ENCODE measurements at regions not wholly inside any gene's neighbourhood (a gene's known extent, or its start where the extent isn't known, plus 50 kb on each side); places are given as distances from the start of the nearest gene placed in this dataset.
A peak's percentile ranks its signal among the peaks of the same experiment; 100 is the strongest.

DNA sequence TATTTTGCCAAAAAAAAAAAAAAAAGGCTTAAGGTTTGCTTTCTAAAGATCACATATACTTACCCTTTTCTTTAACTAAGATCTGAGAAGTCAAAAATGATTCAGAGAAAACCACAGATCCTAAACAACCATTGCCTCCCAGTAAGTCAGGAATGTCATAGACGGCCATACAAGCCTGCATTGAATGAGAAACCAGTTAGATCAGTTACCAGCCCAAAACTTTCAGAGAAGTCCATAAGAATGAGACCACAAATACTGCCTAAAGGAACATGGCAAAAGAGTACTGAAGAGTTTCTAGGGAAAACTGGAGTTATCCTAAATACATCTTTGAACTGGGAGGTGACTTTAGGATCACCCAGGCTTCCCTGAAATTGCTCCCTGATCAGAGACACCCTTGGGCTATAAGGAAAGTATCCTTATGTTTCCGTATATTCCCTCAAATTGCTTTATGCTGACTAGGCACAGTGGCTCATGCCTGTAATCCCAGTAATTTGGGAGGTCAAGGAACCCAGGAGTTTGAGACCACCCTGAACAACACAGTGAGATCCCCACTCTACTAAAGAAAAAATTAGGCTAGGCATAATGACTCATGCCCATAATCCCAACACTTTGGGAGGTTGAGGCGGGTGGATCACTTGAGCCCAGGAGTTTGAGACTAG is 79.4 kb upstream of the SLC4A11 start:
- TF ChIP-seq, protein P1, sequence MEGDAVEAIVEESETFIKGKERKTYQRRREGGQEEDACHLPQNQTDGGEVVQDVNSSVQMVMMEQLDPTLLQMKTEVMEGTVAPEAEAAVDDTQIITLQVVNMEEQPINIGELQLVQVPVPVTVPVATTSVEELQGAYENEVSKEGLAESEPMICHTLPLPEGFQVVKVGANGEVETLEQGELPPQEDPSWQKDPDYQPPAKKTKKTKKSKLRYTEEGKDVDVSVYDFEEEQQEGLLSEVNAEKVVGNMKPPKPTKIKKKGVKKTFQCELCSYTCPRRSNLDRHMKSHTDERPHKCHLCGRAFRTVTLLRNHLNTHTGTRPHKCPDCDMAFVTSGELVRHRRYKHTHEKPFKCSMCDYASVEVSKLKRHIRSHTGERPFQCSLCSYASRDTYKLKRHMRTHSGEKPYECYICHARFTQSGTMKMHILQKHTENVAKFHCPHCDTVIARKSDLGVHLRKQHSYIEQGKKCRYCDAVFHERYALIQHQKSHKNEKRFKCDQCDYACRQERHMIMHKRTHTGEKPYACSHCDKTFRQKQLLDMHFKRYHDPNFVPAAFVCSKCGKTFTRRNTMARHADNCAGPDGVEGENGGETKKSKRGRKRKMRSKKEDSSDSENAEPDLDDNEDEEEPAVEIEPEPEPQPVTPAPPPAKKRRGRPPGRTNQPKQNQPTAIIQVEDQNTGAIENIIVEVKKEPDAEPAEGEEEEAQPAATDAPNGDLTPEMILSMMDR (conservative IDR thresholded peaks at IDR 0.05) = no peak
- peaks cover 42% of the 10 kb centered on the region for H3K36me3 Mint-ChIP-seq (ENCODE audit: low read depth)
- no peak for DNase-seq
- H3K27me3 Mint-ChIP-seq (ENCODE audit: insufficient read depth) = no peaks in the 10 kb centered on the region
- no peak overlapping the region for H3K4me3 Mint-ChIP-seq
- no peak overlapping the region for H3K27ac Mint-ChIP-seq
- H3K4me1 ChIP-seq (ENCODE audit: control insufficient read depth, insufficient read depth, low read length) = no peaks in the 10 kb centered on the region
- no peaks in the 10 kb centered on the region for H3K27me3 ChIP-seq (ENCODE audit: control insufficient read depth, insufficient read depth, low read length, poor library complexity, severe bottlenecking)
- H3K9me3 Mint-ChIP-seq = no peaks in the 10 kb centered on the region
- H3K4me1 Mint-ChIP-seq = no peaks in the 10 kb centered on the region
- H3K36me3 ChIP-seq (ENCODE audit: control insufficient read depth, insufficient read depth, low read length) = peaks cover 57% of the 10 kb centered on the region
- H3K9ac ChIP-seq (ENCODE audit: extremely low read depth, low read length, poor library complexity, severe bottlenecking) = no peak overlapping the region
- no peak overlapping the region for H3K27ac ChIP-seq (ENCODE audit: low read depth, low read length)
- WGBS, 2 experiments (ENCODE audit: insufficient coverage in 1 of 2, insufficient read length in 1 of 2) = 92 to 99% methylated on average over 2 to 3 of the region's 3 CpGs
- no peak overlapping the region for H3K4me3 ChIP-seq (ENCODE audit: low read length)
- no peaks in the 10 kb centered on the region for H3K9me3 ChIP-seq (ENCODE audit: control insufficient read depth, low read length)

DNA sequence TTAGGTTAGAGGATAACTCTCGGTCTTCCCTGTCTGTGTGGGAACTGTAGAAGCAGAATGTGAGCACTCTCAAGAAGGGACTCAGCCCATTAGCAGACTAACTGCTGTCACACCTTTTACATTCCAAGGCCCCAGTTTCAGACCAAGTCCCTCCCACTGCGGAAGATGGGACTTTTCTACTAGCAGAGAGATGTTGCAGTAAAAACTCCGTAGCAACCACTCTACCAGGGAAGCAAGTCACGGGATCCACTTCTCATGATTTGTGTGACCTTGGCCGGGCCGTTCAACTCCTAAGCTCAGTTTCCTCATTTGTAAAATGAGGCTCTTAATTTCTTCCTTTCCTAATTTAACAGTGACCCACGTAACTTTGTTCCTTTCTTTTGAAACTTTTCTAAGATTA is 77.1 kb upstream of the SLC4A11 start:
- TF ChIP-seq, protein P1 (conservative IDR thresholded peaks at IDR 0.05) = no peak
- Mint-ChIP-seq H3K9me3 (no peaks in the 10 kb centered on the region), H3K4me3 (no peak overlapping the region), H3K27me3 (ENCODE audit: insufficient read depth) (no peaks in the 10 kb centered on the region), H3K36me3 (ENCODE audit: low read depth) (peaks cover 48% of the 10 kb centered on the region), H3K4me1 (no peaks in the 10 kb centered on the region), H3K27ac (no peak overlapping the region)
- Histone ChIP-seq H3K4me1 (ENCODE audit: control insufficient read depth, insufficient read depth, low read length) (no peaks in the 10 kb centered on the region), H3K36me3 (ENCODE audit: control insufficient read depth, insufficient read depth, low read length) (peaks cover 55% of the 10 kb centered on the region), H3K4me3 (ENCODE audit: low read length) (no peak overlapping the region), H3K27me3 (ENCODE audit: control insufficient read depth, insufficient read depth, low read length, poor library complexity, severe bottlenecking) (no peaks in the 10 kb centered on the region), H3K27ac (ENCODE audit: low read depth, low read length) (no peak overlapping the region), H3K9me3 (ENCODE audit: control insufficient read depth, low read length) (no peaks in the 10 kb centered on the region), H3K9ac (ENCODE audit: extremely low read depth, low read length, poor library complexity, severe bottlenecking) (no peak overlapping the region)
- 93% methylated on average over 6 to 7 of the region's 7 CpGs for WGBS, 2 experiments (ENCODE audit: insufficient coverage in 1 of 2, insufficient read length in 1 of 2)
- peak; percentile 63 for DNase-seq

DNA sequence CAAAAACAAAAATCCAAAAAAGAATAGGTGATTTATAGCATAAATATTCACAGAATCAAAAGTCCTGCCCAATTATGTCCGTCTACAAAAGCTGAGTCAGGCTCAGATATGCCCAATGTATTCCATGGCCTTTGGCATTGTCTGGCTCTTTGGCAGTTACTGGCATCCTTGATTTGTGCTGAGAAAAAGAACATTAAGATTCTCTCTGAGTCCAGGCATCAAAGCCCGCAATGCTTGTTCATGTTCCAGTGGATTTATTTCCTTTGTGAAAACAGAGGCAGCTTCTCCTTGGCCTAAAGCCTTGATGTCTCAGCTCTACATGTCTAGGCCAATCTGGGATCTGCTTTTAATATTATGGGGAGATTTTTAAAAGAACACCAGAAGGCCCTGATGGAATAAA is 76.1 kb upstream of the SLC4A11 start:
- Histone ChIP-seq H3K36me3 (ENCODE audit: control insufficient read depth, insufficient read depth, low read length) (peaks cover 58% of the 10 kb centered on the region), H3K9me3 (ENCODE audit: control insufficient read depth, low read length) (no peaks in the 10 kb centered on the region), H3K4me1 (ENCODE audit: control insufficient read depth, insufficient read depth, low read length) (no peaks in the 10 kb centered on the region), H3K4me3 (ENCODE audit: low read length) (no peak overlapping the region), H3K27me3 (ENCODE audit: control insufficient read depth, insufficient read depth, low read length, poor library complexity, severe bottlenecking) (no peaks in the 10 kb centered on the region), H3K27ac (ENCODE audit: low read depth, low read length) (no peak overlapping the region), H3K9ac (ENCODE audit: extremely low read depth, low read length, poor library complexity, severe bottlenecking) (no peak overlapping the region)
- TF ChIP-seq, protein P1 (conservative IDR thresholded peaks at IDR 0.05) = no peak
- Mint-ChIP-seq H3K4me1 (no peaks in the 10 kb centered on the region), H3K27me3 (ENCODE audit: insufficient read depth) (no peaks in the 10 kb centered on the region), H3K36me3 (ENCODE audit: low read depth) (peaks cover 54% of the 10 kb centered on the region), H3K9me3 (no peaks in the 10 kb centered on the region), H3K27ac (no peak overlapping the region), H3K4me3 (no peak overlapping the region)
- WGBS, 2 experiments (ENCODE audit: insufficient coverage in 1 of 2, insufficient read length in 1 of 2) = 97 to 100% methylated on average over 2 of the region's 2 CpGs
- no peak for DNase-seq

All from endodermal cell (in vitro differentiated cells).